ENCODE measurements at regions not wholly inside any gene's neighbourhood (a gene's known extent, or its start where the extent isn't known, plus 50 kb on each side); places are given as distances from the start of the nearest gene placed in this dataset.

GRCh38 chr9:95570646-95571045 lies 53.9 kb upstream of the PTCH1 start:
- TF ChIP-seq ZNF510 (tag by site-specific recombination; IDR thresholded peaks at IDR 0.05; ENCODE audit: insufficient replicate concordance) (no peak), REST (tag by site-specific recombination; IDR thresholded peaks at IDR 0.05) (no peak), BCL11A (tag by site-specific recombination; IDR thresholded peaks at IDR 0.05; ENCODE audit: low read depth) (no peak)
